HG02642 (cell line): ENCODE measurements at regions not wholly inside any gene's neighbourhood (a gene's known extent, or its start where the extent isn't known, plus 50 kb on each side); places are given as distances from the start of the nearest gene placed in this dataset.
A peak's percentile ranks its signal among the peaks of the same experiment; 100 is the strongest.

ENCODE experiments used
- ATAC-seq: cut with Tn5 transposase; IDR thresholded peaks from one replicate; pipeline ENCODE4 v1.9.1; 2021; ENCODE audit warnings: mild to moderate bottlenecking; ENCODE audit not compliant: unreplicated experiment, poor library complexity

- no peak for ATAC-seq
These were observed 396.3 kb upstream of the PROK2 start for GRCh38 chr3:72181251-72181650.

- ATAC-seq = no peak
These were observed 395.5 kb upstream of the PROK2 start for GRCh38 chr3:72180405-72180804.

GRCh38 chr3:72179107-72179464 is 394.1 kb upstream of the PROK2 start:
- no peak for ATAC-seq

- no peak for ATAC-seq
These were observed 393.6 kb upstream of the PROK2 start for GRCh38 chr3:72178463-72179106.

GRCh38 chr3:72177075-72178050 is 392.4 kb upstream of the PROK2 start:
- ATAC-seq = peak; percentile 42

- peak; percentile 90 for ATAC-seq
These were observed 391.6 kb upstream of the PROK2 start for GRCh38 chr3:72176537-72177041.

GRCh38 chr3:72175296-72175858 is 390.4 kb upstream of the PROK2 start:
- no peak for ATAC-seq

- ATAC-seq = no peak
These were observed 389.9 kb upstream of the PROK2 start for GRCh38 chr3:72174890-72175289.

GRCh38 chr3:72174040-72174439 is 389.1 kb upstream of the PROK2 start:
- ATAC-seq = no peak

GRCh38 chr3:72171946-72172345 is 387.0 kb upstream of the PROK2 start:
- no peak for ATAC-seq

GRCh38 chr3:72171463-72171881 is 386.5 kb upstream of the PROK2 start:
- ATAC-seq = no peak

GRCh38 chr3:72169561-72170472 is 384.9 kb upstream of the PROK2 start:
- no peak for ATAC-seq

GRCh38 chr3:72169120-72169519 is 384.2 kb upstream of the PROK2 start:
- ATAC-seq = no peak

GRCh38 chr3:72165808-72166207 is 380.9 kb upstream of the PROK2 start:
- ATAC-seq = no peak

- no peak for ATAC-seq
These were observed 380.4 kb upstream of the PROK2 start for GRCh38 chr3:72165317-72165716.

GRCh38 chr3:72164635-72164978 is 379.7 kb upstream of the PROK2 start:
- ATAC-seq = no peak

- peak; percentile 91 for ATAC-seq
These were observed 379.1 kb upstream of the PROK2 start for GRCh38 chr3:72163809-72164634.

- no peak for ATAC-seq
These were observed 377.8 kb upstream of the PROK2 start for GRCh38 chr3:72162649-72163184.
